ENCODE measurements at regions not wholly inside any gene's neighbourhood (a gene's known extent, or its start where the extent isn't known, plus 50 kb on each side); places are given as distances from the start of the nearest gene placed in this dataset.
"Not testable (repeated sequence)": the region's sequence is repeated elsewhere in the genome, so short reads cannot be mapped to it uniquely, and the experiment has no call there.

GRCh38 chr20:41690702-41691101, 72.5 kb upstream of the CHD6 start:
- TF ChIP-seq CTCF (IDR thresholded peaks at IDR 0.05; ENCODE audit: insufficient read depth, missing control alignments) = no peak
- no peak for DNase-seq (ENCODE audit: insufficient read length, low spot score)
- no peak for FAIRE-seq

GRCh38 chr20:41686961-41687360, 68.8 kb upstream of the CHD6 start:
- no peak for TF ChIP-seq CTCF (IDR thresholded peaks at IDR 0.05; ENCODE audit: insufficient read depth, missing control alignments)
- FAIRE-seq (no peak), DNase-seq (ENCODE audit: insufficient read length, low spot score) (no peak)

GRCh38 chr20:41685145-41685544, 67.0 kb upstream of the CHD6 start:
- DNase-seq (ENCODE audit: insufficient read length, low spot score); FAIRE-seq: not testable (repeated sequence)

- no peak for DNase-seq (ENCODE audit: insufficient read length, low spot score)
Observed at GRCh38 chr20:41678799-41679198, 60.6 kb upstream of the CHD6 start.

GRCh38 chr20:41672282-41672681, 54.1 kb upstream of the CHD6 start:
- TF ChIP-seq CTCF (IDR thresholded peaks at IDR 0.05; ENCODE audit: insufficient read depth, missing control alignments) = no peak
- no peak for FAIRE-seq
- DNase-seq (ENCODE audit: insufficient read length, low spot score) = no peak

More at GRCh38 chr20:41678799-41679198, 60.6 kb upstream of the CHD6 start:
- no peak for TF ChIP-seq CTCF (IDR thresholded peaks at IDR 0.05; ENCODE audit: insufficient read depth, missing control alignments)
- FAIRE-seq = no peak

GRCh38 chr20:41671143-41671542, 53.0 kb upstream of the CHD6 start:
- no peak for FAIRE-seq
- DNase-seq (ENCODE audit: insufficient read length, low spot score) = no peak
- no peak for TF ChIP-seq CTCF (IDR thresholded peaks at IDR 0.05; ENCODE audit: insufficient read depth, missing control alignments)

DNA sequence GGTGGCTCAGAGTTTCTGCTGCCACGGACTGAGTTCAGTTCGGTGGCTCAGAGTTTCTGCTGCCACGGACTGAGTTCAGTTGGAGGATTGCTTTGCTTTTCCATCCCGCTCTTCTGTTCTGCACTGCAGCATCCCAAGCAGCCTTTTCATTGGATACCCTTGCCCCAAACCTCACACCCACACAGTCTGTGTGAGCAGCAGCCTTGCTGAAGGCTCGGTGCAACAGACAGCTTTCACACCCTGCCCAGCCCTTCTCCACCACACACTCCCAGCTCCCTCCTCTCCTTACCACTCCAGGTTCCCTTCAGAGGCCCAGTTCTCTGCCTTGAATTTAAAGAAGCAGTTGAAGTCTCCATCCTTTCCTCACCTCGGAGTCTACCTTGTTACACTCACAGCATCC, 52.5 kb upstream of the CHD6 start:
- DNase-seq (ENCODE audit: insufficient read length, low spot score) (no peak), FAIRE-seq (no peak)
- no peak for TF ChIP-seq CTCF (IDR thresholded peaks at IDR 0.05; ENCODE audit: insufficient read depth, missing control alignments)

DNA sequence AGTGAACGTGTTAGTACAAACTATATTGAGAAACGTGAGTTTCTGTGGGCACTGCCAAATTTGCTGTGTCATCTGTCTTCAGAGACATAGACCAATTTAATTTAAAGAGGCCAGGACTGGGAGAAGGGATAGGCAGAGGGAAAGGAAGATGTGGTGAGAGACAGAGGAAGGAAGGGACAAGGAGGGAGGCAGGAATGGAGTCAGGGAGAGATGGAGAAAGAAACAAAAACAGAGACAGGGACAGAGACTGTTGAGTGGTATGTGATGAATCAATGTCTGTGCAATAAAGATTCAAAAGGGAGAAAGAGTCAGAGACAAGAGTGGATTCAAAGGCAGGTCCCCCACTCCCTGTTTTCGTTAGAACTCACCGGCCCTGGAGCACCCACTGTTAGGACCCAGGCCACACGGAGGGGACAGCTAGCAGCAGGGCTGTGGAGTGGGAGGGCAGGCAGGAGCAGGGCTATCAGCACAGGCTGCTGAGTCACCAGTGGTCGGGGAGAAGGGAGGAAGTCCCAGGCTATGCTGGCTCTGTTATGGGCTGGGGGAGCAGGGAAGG, 51.6 kb upstream of the CHD6 start:
- DNase-seq (ENCODE audit: insufficient read length, low spot score) = no peak
- FAIRE-seq = no peak
- no peak for TF ChIP-seq CTCF (IDR thresholded peaks at IDR 0.05; ENCODE audit: insufficient read depth, missing control alignments)
